ENCODE measurements at regions not wholly inside any gene's neighbourhood (a gene's known extent, or its start where the extent isn't known, plus 50 kb on each side); places are given as distances from the start of the nearest gene placed in this dataset.

DNA sequence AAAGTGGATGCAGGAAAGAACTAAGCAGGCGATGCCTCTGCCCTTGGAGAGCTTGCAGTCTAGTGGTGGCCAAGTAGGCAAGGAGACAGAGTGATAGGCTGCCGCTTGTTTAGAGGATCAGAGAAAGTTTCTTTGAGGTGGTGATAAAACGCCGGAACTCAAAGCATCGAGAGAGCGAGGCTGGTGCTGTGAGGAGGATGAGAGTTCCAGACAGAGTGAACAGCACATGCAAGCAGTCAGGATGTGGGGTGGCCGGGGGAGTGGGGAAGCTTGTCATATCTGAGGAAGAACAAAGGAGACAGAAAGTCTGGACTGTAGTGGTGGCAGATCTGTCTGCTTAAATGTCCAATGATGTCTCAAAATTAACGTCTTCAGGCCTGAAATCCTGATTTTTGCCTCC, 319.7 kb downstream of the SNAPC1 start:
- H3K4me3 ChIP-seq, result no peak overlapping the region
- H3K36me3 ChIP-seq, result no peaks in the 10 kb centered on the region
- TF ChIP-seq, protein P1, sequence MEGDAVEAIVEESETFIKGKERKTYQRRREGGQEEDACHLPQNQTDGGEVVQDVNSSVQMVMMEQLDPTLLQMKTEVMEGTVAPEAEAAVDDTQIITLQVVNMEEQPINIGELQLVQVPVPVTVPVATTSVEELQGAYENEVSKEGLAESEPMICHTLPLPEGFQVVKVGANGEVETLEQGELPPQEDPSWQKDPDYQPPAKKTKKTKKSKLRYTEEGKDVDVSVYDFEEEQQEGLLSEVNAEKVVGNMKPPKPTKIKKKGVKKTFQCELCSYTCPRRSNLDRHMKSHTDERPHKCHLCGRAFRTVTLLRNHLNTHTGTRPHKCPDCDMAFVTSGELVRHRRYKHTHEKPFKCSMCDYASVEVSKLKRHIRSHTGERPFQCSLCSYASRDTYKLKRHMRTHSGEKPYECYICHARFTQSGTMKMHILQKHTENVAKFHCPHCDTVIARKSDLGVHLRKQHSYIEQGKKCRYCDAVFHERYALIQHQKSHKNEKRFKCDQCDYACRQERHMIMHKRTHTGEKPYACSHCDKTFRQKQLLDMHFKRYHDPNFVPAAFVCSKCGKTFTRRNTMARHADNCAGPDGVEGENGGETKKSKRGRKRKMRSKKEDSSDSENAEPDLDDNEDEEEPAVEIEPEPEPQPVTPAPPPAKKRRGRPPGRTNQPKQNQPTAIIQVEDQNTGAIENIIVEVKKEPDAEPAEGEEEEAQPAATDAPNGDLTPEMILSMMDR (IDR thresholded peaks at IDR 0.05), result no peak
- TF ChIP-seq POLR2A (IDR thresholded peaks at IDR 0.05), result no peak
- ATAC-seq (no peak), DNase-seq (no peak)
- H3K27ac ChIP-seq, result no peak overlapping the region
- no peaks in the 10 kb centered on the region for H3K9me3 ChIP-seq
- WGBS (ENCODE audit: insufficient coverage, low coverage, low lambda C conversion rate, missing lambda C conversion rate), result 39% methylated on average over 8 of the region's 8 CpGs
- intact Hi-C loops (cut with DNase I), result no loop called here
- H3K27me3 ChIP-seq, result no peaks in the 10 kb centered on the region
- no peaks in the 10 kb centered on the region for H3K4me1 ChIP-seq

DNA sequence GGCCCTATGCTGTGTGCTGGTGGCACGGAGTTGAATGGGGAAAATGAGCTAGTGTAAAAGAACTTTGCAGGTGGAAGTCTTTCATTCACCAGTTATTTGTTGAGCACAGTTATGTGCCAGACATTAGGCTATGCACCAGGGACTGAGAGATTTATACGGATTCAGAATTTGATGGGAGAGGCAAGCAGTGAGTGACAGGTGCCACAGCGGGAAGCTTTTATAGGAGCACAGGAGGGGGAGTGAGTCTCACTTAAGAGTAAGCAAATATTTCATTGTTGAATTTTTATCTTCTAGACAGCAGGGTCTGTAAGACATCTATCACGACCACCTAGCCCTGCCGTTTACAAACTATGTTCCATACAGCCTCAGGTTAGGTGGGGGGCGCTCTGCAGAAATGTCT, 320.6 kb downstream of the SNAPC1 start:
- Histone ChIP-seq H3K27me3 (no peaks in the 10 kb centered on the region), H3K4me1 (no peaks in the 10 kb centered on the region), H3K27ac (no peak overlapping the region), H3K36me3 (no peaks in the 10 kb centered on the region), H3K9me3 (no peaks in the 10 kb centered on the region), H3K4me3 (no peak overlapping the region)
- WGBS (ENCODE audit: insufficient coverage, low coverage, low lambda C conversion rate, missing lambda C conversion rate), result 41% methylated on average over 5 of the region's 6 CpGs
- TF ChIP-seq, protein P1 (IDR thresholded peaks at IDR 0.05), result no peak
- TF ChIP-seq POLR2A (IDR thresholded peaks at IDR 0.05), result no peak
- DNase-seq (no peak), ATAC-seq (no peak)
- intact Hi-C loops (cut with DNase I), result no loop called here

DNA sequence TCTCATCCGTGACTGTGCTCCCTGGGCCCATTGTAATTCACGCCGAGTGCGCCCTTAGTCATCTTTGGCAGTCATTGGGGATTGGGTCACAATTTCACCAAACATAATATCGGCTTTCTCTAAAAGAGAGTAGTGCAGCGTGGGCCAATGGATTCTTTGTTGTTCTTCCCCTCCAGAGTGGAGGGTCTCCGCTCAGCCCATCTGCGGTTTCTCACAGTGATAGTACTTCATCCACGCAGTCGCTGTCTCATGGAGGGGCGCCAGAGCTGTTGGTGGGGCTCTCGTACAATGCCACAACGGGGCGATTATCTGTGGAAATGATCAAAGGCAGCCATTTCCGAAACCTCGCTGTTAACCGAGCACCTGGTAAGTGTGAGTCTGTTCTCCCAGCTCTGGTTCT, 321.8 kb downstream of the SNAPC1 start:
- no peak for TF ChIP-seq POLR2A (IDR thresholded peaks at IDR 0.05)
- TF ChIP-seq, protein P1 (IDR thresholded peaks at IDR 0.05), result no peak
- no peaks in the 10 kb centered on the region for H3K27me3 ChIP-seq
- no peaks in the 10 kb centered on the region for H3K36me3 ChIP-seq
- H3K9me3 ChIP-seq, result no peaks in the 10 kb centered on the region
- WGBS (ENCODE audit: insufficient coverage, low coverage, low lambda C conversion rate, missing lambda C conversion rate), result 70% methylated on average over 6 of the region's 17 CpGs
- ATAC-seq (no peak), DNase-seq (no peak)
- no peak overlapping the region for H3K4me3 ChIP-seq
- intact Hi-C loops (cut with DNase I), result no loop called here
- H3K4me1 ChIP-seq, result no peaks in the 10 kb centered on the region
- no peak overlapping the region for H3K27ac ChIP-seq

DNA sequence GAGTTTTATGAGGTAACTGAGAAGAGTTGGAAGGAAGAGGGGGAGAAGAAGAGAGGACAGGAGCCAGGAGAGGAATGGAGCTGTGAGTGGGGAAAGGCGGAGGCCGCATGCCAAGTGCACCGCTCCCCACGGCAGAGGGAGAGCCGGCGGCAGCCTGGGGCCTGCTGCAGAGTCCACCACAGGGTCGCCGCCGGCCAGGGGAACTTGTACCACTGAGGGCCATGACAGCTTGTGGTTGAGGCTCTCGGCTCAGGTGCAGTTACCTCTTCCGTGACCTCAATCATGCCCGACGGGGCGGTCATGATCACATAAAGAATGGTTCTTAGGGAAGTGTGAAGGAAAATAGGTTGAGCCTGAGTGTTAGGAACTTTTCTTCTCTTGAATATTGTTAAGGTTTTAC, 325.0 kb downstream of the SNAPC1 start:
- DNase-seq, result no peak
- H3K9me3 ChIP-seq, result no peaks in the 10 kb centered on the region
- intact Hi-C loops (cut with DNase I), result no loop called here

More for the DNA sequence above, 325.0 kb downstream of the SNAPC1 start:
- Histone ChIP-seq H3K4me1 (no peaks in the 10 kb centered on the region), H3K27ac (no peak overlapping the region), H3K27me3 (no peaks in the 10 kb centered on the region), H3K4me3 (no peak overlapping the region), H3K36me3 (no peaks in the 10 kb centered on the region)
- ATAC-seq, result no peak
- no peak for TF ChIP-seq POLR2A (IDR thresholded peaks at IDR 0.05)
- TF ChIP-seq, protein P1 (IDR thresholded peaks at IDR 0.05), result no peak
- 88% methylated on average over 5 of the region's 14 CpGs for WGBS (ENCODE audit: insufficient coverage, low coverage, low lambda C conversion rate, missing lambda C conversion rate)
